HG03354 (cell line): ENCODE measurements at regions not wholly inside any gene's neighbourhood (a gene's known extent, or its start where the extent isn't known, plus 50 kb on each side); places are given as distances from the start of the nearest gene placed in this dataset.

Experiments
- ATAC-seq: cut with Tn5 transposase; IDR thresholded peaks from one replicate; pipeline ENCODE4 v1.9.1; 2021; ENCODE audit warnings: mild to moderate bottlenecking; ENCODE audit not compliant: unreplicated experiment, poor library complexity, severe bottlenecking

- ATAC-seq = no peak
These were observed 85.7 kb upstream of the COL13A1 start for GRCh38 chr10:69715899-69716606.

GRCh38 chr10:69716711-69717560, 84.8 kb upstream of the COL13A1 start:
- no peak for ATAC-seq

- no peak for ATAC-seq
These were observed 82.8 kb upstream of the COL13A1 start for GRCh38 chr10:69718951-69719350.

- no peak for ATAC-seq
These were observed 79.9 kb upstream of the COL13A1 start for GRCh38 chr10:69721690-69722310.

- ATAC-seq = no peak
These were observed 78.1 kb upstream of the COL13A1 start for GRCh38 chr10:69723653-69724052.

GRCh38 chr10:69726850-69727249, 74.9 kb upstream of the COL13A1 start:
- ATAC-seq = no peak

- no peak for ATAC-seq
These were observed 73.3 kb upstream of the COL13A1 start for GRCh38 chr10:69728335-69728870.

- ATAC-seq = no peak
These were observed 72.2 kb upstream of the COL13A1 start for GRCh38 chr10:69729326-69730048.

GRCh38 chr10:69730251-69731156, 71.2 kb upstream of the COL13A1 start:
- no peak for ATAC-seq

- ATAC-seq = no peak
These were observed 70.5 kb upstream of the COL13A1 start for GRCh38 chr10:69731184-69731583.

GRCh38 chr10:69731698-69732097, 70.0 kb upstream of the COL13A1 start:
- no peak for ATAC-seq

- no peak for ATAC-seq
These were observed 69.4 kb upstream of the COL13A1 start for GRCh38 chr10:69732147-69732825.

GRCh38 chr10:69732826-69733150, 68.9 kb upstream of the COL13A1 start:
- ATAC-seq = no peak

- no peak for ATAC-seq
These were observed 67.9 kb upstream of the COL13A1 start for GRCh38 chr10:69733791-69734261.

GRCh38 chr10:69734416-69734796, 67.3 kb upstream of the COL13A1 start:
- no peak for ATAC-seq

- no peak for ATAC-seq
These were observed 66.8 kb upstream of the COL13A1 start for GRCh38 chr10:69734797-69735468.

- no peak for ATAC-seq
These were observed 64.6 kb upstream of the COL13A1 start for GRCh38 chr10:69736886-69737641.
